ENCODE measurements at regions not wholly inside any gene's neighbourhood (a gene's known extent, or its start where the extent isn't known, plus 50 kb on each side); places are given as distances from the start of the nearest gene placed in this dataset.

GRCh38 chr4:176970853-176971252 is 178.1 kb upstream of the VEGFC start:
- FAIRE-seq: no peak

GRCh38 chr4:176971576-176972115 is 178.9 kb upstream of the VEGFC start:
- DNase-seq: no peak
- no peaks in the 10 kb centered on the region for H3K27me3 ChIP-seq (ENCODE audit: control insufficient read depth, insufficient read depth, low read length)
- intact Hi-C loops (cut with DNase I): no loop called here
- no peak overlapping the region for H3K9ac ChIP-seq (ENCODE audit: low read length in 3 of 3)
- no peak overlapping the region for H3K27ac ChIP-seq (ENCODE audit: low read depth in 2 of 2, low read length in 2 of 2)
- H3K4me1 ChIP-seq (ENCODE audit: control insufficient read depth in 2 of 3, insufficient read depth in 2 of 3, low read depth in 1 of 3, low read length in 3 of 3): no peaks in the 10 kb centered on the region
- no peak overlapping the region for H3K4me3 ChIP-seq (ENCODE audit: low read length in 3 of 3)
- TF ChIP-seq CTCF (IDR thresholded peaks at IDR 0.05; ENCODE audit: borderline replicate concordance, extremely low read depth, insufficient read depth): no peak
- no peaks in the 10 kb centered on the region for H3K36me3 ChIP-seq (ENCODE audit: control insufficient read depth in 2 of 3, insufficient read depth in 3 of 3, low read length in 3 of 3)
- H3K9me3 ChIP-seq (ENCODE audit: control insufficient read depth in 2 of 3, insufficient read depth in 1 of 3, low read length in 3 of 3): peaks cover 0 to 2% (median 0%) of the 10 kb centered on the region in 3 donors
- FAIRE-seq: no peak

More at GRCh38 chr4:176970853-176971252, 178.1 kb upstream of the VEGFC start:
- Histone ChIP-seq H3K27ac (ENCODE audit: low read depth in 2 of 2, low read length in 2 of 2) (no peak overlapping the region), H3K36me3 (ENCODE audit: control insufficient read depth in 2 of 3, insufficient read depth in 3 of 3, low read length in 3 of 3) (no peaks in the 10 kb centered on the region), H3K9ac (ENCODE audit: low read length in 3 of 3) (no peak overlapping the region), H3K9me3 (ENCODE audit: control insufficient read depth in 2 of 3, insufficient read depth in 1 of 3, low read length in 3 of 3) (peaks cover 0 to 2% (median 0%) of the 10 kb centered on the region in 3 donors), H3K27me3 (ENCODE audit: control insufficient read depth, insufficient read depth, low read length) (no peaks in the 10 kb centered on the region), H3K4me1 (ENCODE audit: control insufficient read depth in 2 of 3, insufficient read depth in 2 of 3, low read depth in 1 of 3, low read length in 3 of 3) (no peaks in the 10 kb centered on the region), H3K4me3 (ENCODE audit: low read length in 3 of 3) (no peak overlapping the region)
- no peak for DNase-seq
- intact Hi-C loops (cut with DNase I): no loop called here
- TF ChIP-seq CTCF (IDR thresholded peaks at IDR 0.05; ENCODE audit: borderline replicate concordance, extremely low read depth, insufficient read depth): no peak

GRCh38 chr4:176979416-176979815 is 186.7 kb upstream of the VEGFC start:
- H3K27me3 ChIP-seq (ENCODE audit: control insufficient read depth, insufficient read depth, low read length): no peaks in the 10 kb centered on the region
- H3K9me3 ChIP-seq (ENCODE audit: control insufficient read depth in 2 of 3, insufficient read depth in 1 of 3, low read length in 3 of 3): no peaks in the 10 kb centered on the region
- H3K36me3 ChIP-seq (ENCODE audit: control insufficient read depth in 2 of 3, insufficient read depth in 3 of 3, low read length in 3 of 3): no peaks in the 10 kb centered on the region
- H3K27ac ChIP-seq (ENCODE audit: low read depth in 2 of 2, low read length in 2 of 2): no peak overlapping the region
- FAIRE-seq (no peak), DNase-seq (no peak)
- H3K4me1 ChIP-seq (ENCODE audit: control insufficient read depth in 2 of 3, insufficient read depth in 2 of 3, low read depth in 1 of 3, low read length in 3 of 3): no peaks in the 10 kb centered on the region
- H3K4me3 ChIP-seq (ENCODE audit: low read length in 3 of 3): no peak overlapping the region
- H3K9ac ChIP-seq (ENCODE audit: low read length in 3 of 3): no peak overlapping the region
- intact Hi-C loops (cut with DNase I): no loop called here
- no peak for TF ChIP-seq CTCF (IDR thresholded peaks at IDR 0.05; ENCODE audit: borderline replicate concordance, extremely low read depth, insufficient read depth)

- Histone ChIP-seq H3K4me1 (ENCODE audit: control insufficient read depth in 2 of 3, insufficient read depth in 2 of 3, low read depth in 1 of 3, low read length in 3 of 3) (no peaks in the 10 kb centered on the region), H3K36me3 (ENCODE audit: control insufficient read depth in 2 of 3, insufficient read depth in 3 of 3, low read length in 3 of 3) (no peaks in the 10 kb centered on the region), H3K9ac (ENCODE audit: low read length in 3 of 3) (no peak overlapping the region), H3K27me3 (ENCODE audit: control insufficient read depth, insufficient read depth, low read length) (no peaks in the 10 kb centered on the region), H3K27ac (ENCODE audit: low read depth in 2 of 2, low read length in 2 of 2) (no peak overlapping the region), H3K9me3 (ENCODE audit: control insufficient read depth in 2 of 3, insufficient read depth in 1 of 3, low read length in 3 of 3) (no peaks in the 10 kb centered on the region), H3K4me3 (ENCODE audit: low read length in 3 of 3) (no peak overlapping the region)
- FAIRE-seq (no peak), DNase-seq (no peak)
- intact Hi-C loops (cut with DNase I): no loop called here
- TF ChIP-seq CTCF (IDR thresholded peaks at IDR 0.05; ENCODE audit: borderline replicate concordance, extremely low read depth, insufficient read depth): no peak
Measured at GRCh38 chr4:176981074-176981473, 188.4 kb upstream of the VEGFC start.
